WTC11 (cell line): ENCODE measurements at regions not wholly inside any gene's neighbourhood (a gene's known extent, or its start where the extent isn't known, plus 50 kb on each side); places are given as distances from the start of the nearest gene placed in this dataset.

Experiments
- AR ChIP-seq: fragments of 250-450 bp; sonication (Bioruptor Pico); IDR thresholded peaks from 2 replicates; pipeline ENCODE4 v1.9.0; 2021; ENCODE audit warnings: mild to moderate bottlenecking
- ATF3 ChIP-seq: sonication (generic); formaldehyde crosslinking; conservative IDR thresholded peaks from 2 replicates; pipeline ENCODE4 v1.8.1; 2022; ENCODE audit warnings: mild to moderate bottlenecking, missing genetic modification reagents
- CREB1 ChIP-seq: sonication (generic); formaldehyde crosslinking; IDR thresholded peaks from 2 replicates; pipeline ENCODE4 v1.8.0; 2023; ENCODE audit warnings: mild to moderate bottlenecking, missing genetic modification reagents
- CTCF ChIP-seq: fragments of 200-600 bp; IDR thresholded peaks from 2 replicates; pipeline ENCODE4 v1.8.0; 2022; ENCODE audit warnings: antibody characterized with exemption
- ERG ChIP-seq: fragments of 250-450 bp; sonication (Bioruptor Pico); IDR thresholded peaks from 2 replicates; pipeline ENCODE4 v1.8.0; 2021; ENCODE audit warnings: mild to moderate bottlenecking
- MAX ChIP-seq: sonication (generic); formaldehyde crosslinking; IDR thresholded peaks from 2 replicates; pipeline ENCODE4 v1.8.0; 2022; ENCODE audit warnings: mild to moderate bottlenecking, missing genetic modification reagents
- PRDM15 ChIP-seq: sonication (generic); formaldehyde crosslinking; IDR thresholded peaks from 2 replicates; pipeline ENCODE4 v1.8.0; 2022; ENCODE audit warnings: missing genetic modification reagents
- ZNF138 ChIP-seq: sonication (generic); formaldehyde crosslinking; conservative IDR thresholded peaks from 2 replicates; pipeline ENCODE4 v1.8.1; 2022; ENCODE audit warnings: mild to moderate bottlenecking, moderate library complexity, missing genetic modification reagents
- ZNF232 ChIP-seq: sonication (generic); formaldehyde crosslinking; IDR thresholded peaks from 2 replicates; pipeline ENCODE4 v1.8.0; 2022; ENCODE audit warnings: mild to moderate bottlenecking, missing genetic modification reagents

GRCh38 chr11:64474680-64475079 is 81.1 kb upstream of the SLC22A11 start:
- TF ChIP-seq CTCF (no peak), ERG (CRISPR knock-in tag) (no peak), ZNF138 (no peak), CREB1 (CRISPR knock-in tag) (no peak), PRDM15 (CRISPR knock-in tag) (no peak), AR (CRISPR knock-in tag) (no peak), ZNF232 (CRISPR knock-in tag) (no peak), ATF3 (CRISPR knock-in tag) (no peak), MAX (CRISPR knock-in tag) (no peak)
